DOHH2 (cell line): ENCODE measurements at regions not wholly inside any gene's neighbourhood (a gene's known extent, or its start where the extent isn't known, plus 50 kb on each side); places are given as distances from the start of the nearest gene placed in this dataset.

Experiments used
- CTCF ChIP-seq: fragments of 200-600 bp; sonication (generic); IDR thresholded peaks from one replicate; pipeline ENCODE4 v1.5.1; 2014; ENCODE audit warnings: antibody characterized with exemption, mild to moderate bottlenecking, low read depth, low read length; ENCODE audit not compliant: poor library complexity, severe bottlenecking
- EZH2phosphoT487 ChIP-seq: fragments of 200-600 bp; sonication (generic); IDR thresholded peaks from 2 replicates; pipeline ENCODE4 v1.6.1; 2017; ENCODE audit warnings: borderline replicate concordance, mild to moderate bottlenecking, antibody characterized with exemption, low read length, moderate library complexity, mixed read lengths

- TF ChIP-seq CTCF (no peak), EZH2phosphoT487 (no peak)
Observed at GRCh38 chr6:119444642-119445557, 95.3 kb upstream of the MAN1A1 start.
